Frontal cortex (tissue), 4 donors: ENCODE measurements at regions not wholly inside any gene's neighbourhood (a gene's known extent, or its start where the extent isn't known, plus 50 kb on each side); places are given as distances from the start of the nearest gene placed in this dataset. TPM values are rescaled to one million over a fixed set of nuclear protein-coding genes. Genes with fewer than 3 reads are reported as not detected.
"Not testable (repeated sequence)": the region's sequence is repeated elsewhere in the genome, so short reads cannot be mapped to it uniquely, and the experiment has no call there.

Experiments used
- DNase-seq, 2 donors: peaks; one replicate each; pipeline ENCODE4 v3.0.0; 2012; ENCODE audit warnings: low spot score in 2 of 2
- FAIRE-seq: peaks from 2 replicates; lab custom pipeline; 2012; peaks lifted over from hg19 to GRCh38; lab: Jason Lieb, UNC
- small RNA-seq: library from RNA; depleted of rRNA; stranded (forward); fragments of <200 nt; gene quantifications from one replicate; pipeline ENCODE3, GENCODE V24; 2014
- donor health status: control.
- donor health status: control.
- donor health status: control.

GRCh38 chr14:21771671-21772070 is 98.1 kb upstream of the OR4E1 start:
- DNase-seq (no peak), FAIRE-seq (no peak)

- DNase-seq (no peak), FAIRE-seq (no peak)
These were observed 95.2 kb upstream of the OR4E1 start for GRCh38 chr14:21768875-21769257.

GRCh38 chr14:21768116-21768874 is 94.7 kb upstream of the OR4E1 start:
- DNase-seq (no peak), FAIRE-seq (no peak)

- not testable (repeated sequence) for FAIRE-seq, DNase-seq
These were observed 86.7 kb upstream of the OR4E1 start for GRCh38 chr14:21760360-21760759.

GRCh38 chr14:21749306-21749868 is 75.8 kb upstream of the OR4E1 start:
- DNase-seq (no peak), FAIRE-seq (no peak)

- FAIRE-seq: peak; percentile 71
- DNase-seq: peak in 1 of 2 donors; percentile 10
These were observed 75.3 kb upstream of the OR4E1 start for GRCh38 chr14:21748869-21749303.

GRCh38 chr14:21735639-21736307 is 62.2 kb upstream of the OR4E1 start:
- FAIRE-seq (no peak), DNase-seq (no peak)

GRCh38 chr14:21735200-21735599 is 61.6 kb upstream of the OR4E1 start:
- DNase-seq (no peak), FAIRE-seq (no peak)

GRCh38 chr14:21734457-21735074 is 60.9 kb upstream of the OR4E1 start:
- no peak for FAIRE-seq
- DNase-seq: no peak

GRCh38 chr14:21729703-21730233 is 56.1 kb upstream of the OR4E1 start:
- FAIRE-seq: no peak
- DNase-seq: no peak

- FAIRE-seq (no peak), DNase-seq (no peak)
These were observed 51.6 kb upstream of the OR4E1 start for GRCh38 chr14:21725250-21725649.

- no peak for DNase-seq
- no peak for FAIRE-seq
These were observed 50.7 kb upstream of the OR4E1 start for GRCh38 chr14:21724090-21724973.

- DNase-seq: no peak
- no peak for FAIRE-seq
These were observed 49.9 kb upstream of the OR4E1 start for GRCh38 chr14:21723431-21724045.

Small RNA genes in the stretch of these regions (small RNA-seq; reads per million reads assigned to genes)
- gene AC245505.1 (not detected), gene TRAJ30 (not detected), gene TRAJ31 (not detected), gene TRAJ32 (not detected), gene TRAJ33 (not detected), gene TRAJ34 (not detected), gene TRAJ35 (not detected), gene TRAJ36 (not detected), gene TRAJ37 (not detected), gene TRAJ38 (not detected), gene TRAJ39 (not detected), gene TRAJ40 (not detected), gene TRAJ41 (not detected), gene TRAJ42 (not detected), gene TRAJ43 (not detected), gene TRAJ44 (not detected), gene TRAJ45 (not detected), gene TRAJ46 (not detected), gene TRAJ47 (not detected), gene TRAJ48 (not detected), gene TRAJ49 (not detected), gene TRAJ50 (not detected), gene TRAJ51 (not detected), gene TRAJ52 (not detected), gene TRAJ53 (not detected), gene TRAJ54 (not detected), gene TRAJ55 (not detected), gene TRAJ56 (not detected), gene TRAJ57 (not detected), gene TRAJ58 (not detected), gene TRAJ59 (not detected), gene TRAJ60 (not detected), gene TRAJ61 (not detected), gene TRAV15 (not detected), gene TRDD1 (not detected), gene TRDD2 (not detected), gene TRDD3 (not detected), gene TRDJ1 (not detected), gene TRDJ2 (not detected), gene TRDJ3 (not detected), gene TRDJ4 (not detected), gene TRDV1 (not detected)
